ENCODE measurements at regions not wholly inside any gene's neighbourhood (a gene's known extent, or its start where the extent isn't known, plus 50 kb on each side); places are given as distances from the start of the nearest gene placed in this dataset.

GRCh38 chr7:112572669-112573301 is 92.0 kb downstream of the LSMEM1 start:
- in situ Hi-C loops (cut with HindIII; ENCODE audit: extremely low pct_ligation_motif_present, low pct_unique_long_range_greater_than_20kb) (no loop called here), intact Hi-C loops (cut with micrococcal nuclease; ENCODE audit: unreplicated experiment) (no loop called here)
- ATAC-seq, result peak; percentile 83
- ChIA-PET POLR2A (no interaction called here), CTCF (ENCODE audit: low intra/inter-chr PET ratio, low total read pairs) (no interaction called here)
- H3K36me3 ChIP-seq (replicated peaks in 1 of 2; ENCODE audit: control insufficient read depth in 1 of 2, insufficient read depth in 2 of 2, low read length in 2 of 2), result no peaks in the 10 kb centered on the region
- 0 out of 5 replicates have a peak, but pooled peaks cover 0 to 4% of the 10 kb centered on the region in 2 experiments for H3K27me3 ChIP-seq (ENCODE audit: control insufficient read depth in 1 of 2, insufficient read depth in 2 of 2, low read length in 2 of 2)
- H3K27ac ChIP-seq (ENCODE audit: extremely low read length, insufficient read depth, low read length), result no peak overlapping the region
- no peak overlapping the region for H3K9ac ChIP-seq (ENCODE audit: insufficient read depth, low read depth, low read length)
- DNase-seq (ENCODE audit: low spot score), result peak; percentile 70
- H3K9me3 ChIP-seq (ENCODE audit: low read length), result no peaks in the 10 kb centered on the region
- no peaks in the 10 kb centered on the region for H4K20me1 ChIP-seq (ENCODE audit: insufficient read depth, low read length)
- 0 out of 2 replicates have a peak overlapping the region, but pooled peaks have one; percentile 5 for H3K4me2 ChIP-seq (ENCODE audit: low read depth, low read length)
- WGBS (ENCODE audit: low lambda C conversion rate), result 4% methylated on average over 1 of the region's 1 CpG
- no peak overlapping the region for H3K4me3 ChIP-seq (replicated peaks in 1 of 3; ENCODE audit: insufficient read depth in 1 of 3, low read depth in 2 of 3, low read length in 3 of 3)
- no peak overlapping the region for H2AFZ ChIP-seq (ENCODE audit: low read length)
- H3K79me2 ChIP-seq (ENCODE audit: insufficient read depth, low read length), result no peaks in the 10 kb centered on the region
- H3K4me1 ChIP-seq (ENCODE audit: insufficient read depth, low read length), result peaks cover 29% of the 10 kb centered on the region
- BruUV-seq (replicated peaks), result no TSS peak
- no peak for FAIRE-seq
- no peak for TF ChIP-seq E2F2 (CRISPR knock-in tag; IDR thresholded peaks at IDR 0.05; ENCODE audit: borderline replicate concordance)
- peak; percentile 67 for TF ChIP-seq ARID5B (CRISPR knock-in tag; IDR thresholded peaks at IDR 0.05)
- no peak for TF ChIP-seq RBM39 (IDR thresholded peaks at IDR 0.05; ENCODE audit: low read depth, low read length, poor library complexity, severe bottlenecking)
- TF ChIP-seq NFIC (IDR thresholded peaks at IDR 0.05; ENCODE audit: low read length), result peak; percentile 89
- TF ChIP-seq ZFP91 (CRISPR knock-in tag; IDR thresholded peaks at IDR 0.05; ENCODE audit: borderline replicate concordance), result no peak
- TF ChIP-seq CHD4 (IDR thresholded peaks at IDR 0.05; ENCODE audit: borderline replicate concordance, low read length), result no peak
- TF ChIP-seq MXI1 (IDR thresholded peaks at IDR 0.05; ENCODE audit: borderline replicate concordance, low read depth, low read length), result 0 out of 3 replicates have a peak, but pooled peaks have one; percentile 37
- peak; percentile 44; the same call in 1 of the 2 replicates for TF ChIP-seq HNF4A (CRISPR knock-in tag; IDR thresholded peaks at IDR 0.05)
- no peak for TF ChIP-seq HNRNPH1 (optimal IDR thresholded peaks at IDR 0.05; ENCODE audit: low read depth, low read length)
- no peak for TF ChIP-seq SOX6 (IDR thresholded peaks at IDR 0.05)
- peak; percentile 71 for TF ChIP-seq SOX6 (CRISPR knock-in tag; IDR thresholded peaks at IDR 0.05)
- TF ChIP-seq ATF3 (CRISPR knock-in tag; IDR thresholded peaks at IDR 0.05), result no peak
- no peak for TF ChIP-seq ZNF589 (CRISPR knock-in tag; conservative IDR thresholded peaks at IDR 0.05)
- no peak for TF ChIP-seq ZBTB38 (CRISPR knock-in tag; IDR thresholded peaks at IDR 0.05)
- TF ChIP-seq IKZF1 (IDR thresholded peaks at IDR 0.05), result no peak

All from HepG2 (cell line).